ENCODE measurements at regions not wholly inside any gene's neighbourhood (a gene's known extent, or its start where the extent isn't known, plus 50 kb on each side); places are given as distances from the start of the nearest gene placed in this dataset.

GRCh38 chr22:33983558-33983957, 63.3 kb upstream of the LARGE1 start:
- Histone ChIP-seq H3K4me3 (ENCODE audit: control extremely low read depth in 1 of 5, extremely low read depth in 1 of 5, insufficient read depth in 1 of 5, low read depth in 2 of 5, low read length in 4 of 5) (no peak overlapping the region), H3K79me2 (ENCODE audit: control insufficient read depth, insufficient read depth, low read length) (no peaks in the 10 kb centered on the region), H3K9ac (ENCODE audit: low read length) (no peak overlapping the region), H2AFZ (ENCODE audit: insufficient read depth, low read depth, low read length, poor library complexity, severe bottlenecking) (no peak overlapping the region), H3K4me2 (replicated peaks; ENCODE audit: low read depth, low read length, poor library complexity, severe bottlenecking) (no peak overlapping the region), H3K27me3 (replicated peaks in 1 of 4; ENCODE audit: control extremely low read depth in 1 of 4, control insufficient read depth in 3 of 4, insufficient read depth in 4 of 4, low read length in 3 of 4) (peaks cover 0 to 4% (median 2%) of the 10 kb centered on the region in 4 experiments), H4K20me1 (ENCODE audit: control insufficient read depth, insufficient read depth, low read length, poor library complexity, severe bottlenecking) (no peaks in the 10 kb centered on the region), H3K36me3 (replicated peaks in 1 of 2; ENCODE audit: control extremely low read depth in 1 of 2, control insufficient read depth in 1 of 2, extremely low read depth in 1 of 2, insufficient read depth in 2 of 2, low read length in 1 of 2) (no peaks in the 10 kb centered on the region), H3K4me1 (ENCODE audit: control insufficient read depth in 2 of 2, insufficient read depth in 2 of 2, low read length in 2 of 2) (peaks cover 0 to 5% of the 10 kb centered on the region in 2 donors), H3K9me3 (ENCODE audit: control extremely low read depth in 1 of 3, control insufficient read depth in 2 of 3, insufficient read depth in 1 of 3, low read length in 2 of 3) (no peaks in the 10 kb centered on the region), H3K27ac (ENCODE audit: low read length in 2 of 2) (no peak overlapping the region)
- H3K27me3 Mint-ChIP-seq = peaks cover 25% of the 10 kb centered on the region
- H3K27ac Mint-ChIP-seq = no peak overlapping the region
- no peak for ATAC-seq (ENCODE audit: low read depth)
- ChIA-PET POLR2A (no interaction called here), CTCF (no interaction called here)
- no peak overlapping the region for H3K4me3 Mint-ChIP-seq
- peaks cover 4% of the 10 kb centered on the region for H3K4me1 Mint-ChIP-seq
- H3K9me3 Mint-ChIP-seq (ENCODE audit: insufficient read depth) = no peaks in the 10 kb centered on the region
- DNase-seq = no peak
- intact Hi-C loops (cut with micrococcal nuclease) = no loop called here
- TF ChIP-seq CTCF (IDR thresholded peaks at IDR 0.05) (no peak), EZH2 (IDR thresholded peaks at IDR 0.05; ENCODE audit: borderline replicate concordance, insufficient read depth, low read depth, low read length, poor library complexity, severe bottlenecking) (no peak)

- Histone ChIP-seq H3K4me3 (ENCODE audit: control extremely low read depth in 1 of 5, extremely low read depth in 1 of 5, insufficient read depth in 1 of 5, low read depth in 2 of 5, low read length in 4 of 5) (no peak overlapping the region), H4K20me1 (ENCODE audit: control insufficient read depth, insufficient read depth, low read length, poor library complexity, severe bottlenecking) (no peaks in the 10 kb centered on the region), H3K9ac (ENCODE audit: low read length) (no peak overlapping the region), H3K9me3 (ENCODE audit: control extremely low read depth in 1 of 3, control insufficient read depth in 2 of 3, insufficient read depth in 1 of 3, low read length in 2 of 3) (no peaks in the 10 kb centered on the region), H3K4me1 (ENCODE audit: control insufficient read depth in 2 of 2, insufficient read depth in 2 of 2, low read length in 2 of 2) (peaks cover 0 to 5% of the 10 kb centered on the region in 2 donors), H3K27ac (ENCODE audit: low read length in 2 of 2) (no peak overlapping the region), H3K4me2 (replicated peaks; ENCODE audit: low read depth, low read length, poor library complexity, severe bottlenecking) (no peak overlapping the region), H3K36me3 (replicated peaks in 1 of 2; ENCODE audit: control extremely low read depth in 1 of 2, control insufficient read depth in 1 of 2, extremely low read depth in 1 of 2, insufficient read depth in 2 of 2, low read length in 1 of 2) (no peaks in the 10 kb centered on the region), H2AFZ (ENCODE audit: insufficient read depth, low read depth, low read length, poor library complexity, severe bottlenecking) (no peak overlapping the region), H3K79me2 (ENCODE audit: control insufficient read depth, insufficient read depth, low read length) (no peaks in the 10 kb centered on the region), H3K27me3 (replicated peaks in 1 of 4; ENCODE audit: control extremely low read depth in 1 of 4, control insufficient read depth in 3 of 4, insufficient read depth in 4 of 4, low read length in 3 of 4) (peaks cover 0 to 4% (median 2%) of the 10 kb centered on the region in 4 experiments)
- Mint-ChIP-seq H3K4me1 (peaks cover 4% of the 10 kb centered on the region), H3K9me3 (ENCODE audit: insufficient read depth) (no peaks in the 10 kb centered on the region), H3K27ac (no peak overlapping the region), H3K4me3 (no peak overlapping the region), H3K27me3 (peaks cover 22% of the 10 kb centered on the region)
- ATAC-seq (ENCODE audit: low read depth) = no peak
- no CpG with 5 or more reads among the region's 3 CpGs for WGBS (ENCODE audit: insufficient coverage)
- no peak for DNase-seq
- no peak for TF ChIP-seq CTCF (IDR thresholded peaks at IDR 0.05)
- TF ChIP-seq EZH2 (IDR thresholded peaks at IDR 0.05; ENCODE audit: borderline replicate concordance, insufficient read depth, low read depth, low read length, poor library complexity, severe bottlenecking) = no peak
- ChIA-PET POLR2A (no interaction called here), CTCF (no interaction called here)
- intact Hi-C loops (cut with micrococcal nuclease) = no loop called here
These were observed 63.9 kb upstream of the LARGE1 start for GRCh38 chr22:33984211-33984610.

All from B cell (primary cell).